HepG2 (cell line): ENCODE measurements at regions not wholly inside any gene's neighbourhood (a gene's known extent, or its start where the extent isn't known, plus 50 kb on each side); places are given as distances from the start of the nearest gene placed in this dataset.

Source experiments
- ATAC-seq: fragments of 200-7000 bp; cut with Tn5 transposase; 3 replicates; pipeline ENCODE4 v1.9.1; 2020; ENCODE audit warnings: mild to moderate bottlenecking, moderate library complexity
- BruUV-seq: library from RNA; stranded (reverse); fragments of 400-500 nt; replicated peaks from 2 replicates; lab custom pipeline; 2021; lab: Mats Ljungman, UMichigan
- CTCF ChIA-PET: fragments of 300-600 bp; formaldehyde crosslinking; extraction: SDS; loops from one replicate; lab custom pipeline; 2021; ENCODE audit warnings: low total read pairs, inconsistent platforms, low intra/inter-chr PET ratio; lab: Yijun Ruan, JAX
- POLR2A ChIA-PET: fragments of 350-600 bp; sonication (Branson Sonifier 250); formaldehyde crosslinking; loops from one replicate; lab custom pipeline; 2020; ENCODE audit warnings: antibody characterized with exemption, inconsistent platforms; lab: Yijun Ruan, JAX
- DNase-seq: peaks from one replicate; pipeline ENCODE4 v3.0.0-alpha.2; 2015; ENCODE audit warnings: low spot score
- FAIRE-seq: peaks from 3 replicates; lab custom pipeline; 2011; peaks lifted over from hg19 to GRCh38; lab: Jason Lieb, UNC
- H2AFZ ChIP-seq: one replicate; pipeline ENCODE4 v1.6.1; 2011; ENCODE audit warnings: low read length, inconsistent platforms
- H3K27ac ChIP-seq: fragments of 300-600 bp; 3 replicates; pipeline ENCODE4 v1.8.0; 2011; ENCODE audit warnings: mixed run types, mild to moderate bottlenecking, mixed read lengths, low read length, inconsistent platforms; ENCODE audit not compliant: insufficient read depth; ENCODE audit errors: extremely low read length
- H3K27me3 ChIP-seq, 2 experiments: fragments of 200-600 bp in 1 of 2; 2 replicates in 1 of 2; 3 replicates in 1 of 2; pipeline versions ENCODE4 v1.6.0 to v1.8.0; 2011; ENCODE audit warnings: low read length in 2 of 2, mild to moderate bottlenecking in 2 of 2, moderate library complexity in 2 of 2, inconsistent platforms in 1 of 2; ENCODE audit not compliant: insufficient read depth in 2 of 2, control insufficient read depth in 1 of 2
- H3K36me3 ChIP-seq, 2 experiments: fragments of 200-600 bp in 1 of 2; replicated peaks in 1 of 2; 2 replicates in 1 of 2; 3 replicates in 1 of 2; pipeline versions ENCODE4 v1.5.1 to v1.8.0; 2011; ENCODE audit warnings: low read length in 2 of 2, inconsistent platforms in 1 of 2; ENCODE audit not compliant: insufficient read depth in 2 of 2, control insufficient read depth in 1 of 2
- H3K4me1 ChIP-seq: 2 replicates; pipeline ENCODE4 v1.5.1; 2012; ENCODE audit warnings: low read length, inconsistent platforms; ENCODE audit not compliant: insufficient read depth
- H3K4me2 ChIP-seq: 2 replicates; pipeline ENCODE4 v1.6.0; 2011; ENCODE audit warnings: low read depth, low read length, inconsistent platforms
- H3K4me3 ChIP-seq, 3 experiments: fragments of 200-600 bp in 1 of 3; sonication (generic), shearing (Covaris generic) in 1 of 3; replicated peaks in 1 of 3; 2 replicates each; pipeline ENCODE4 v1.5.1; 2011 to 2016; ENCODE audit warnings: low read length in 3 of 3, inconsistent platforms in 2 of 3, low read depth in 2 of 3, mild to moderate bottlenecking in 2 of 3, control low read depth in 1 of 3, mixed read lengths in 1 of 3; ENCODE audit not compliant: insufficient read depth in 1 of 3
- H3K79me2 ChIP-seq: one replicate; pipeline ENCODE4 v1.6.1; 2011; ENCODE audit warnings: low read length, inconsistent platforms; ENCODE audit not compliant: insufficient read depth
- H3K9ac ChIP-seq: 2 replicates; pipeline ENCODE4 v1.6.0; 2011; ENCODE audit warnings: mild to moderate bottlenecking, low read depth, low read length, inconsistent platforms; ENCODE audit not compliant: insufficient read depth
- H3K9me3 ChIP-seq: 2 replicates; pipeline ENCODE4 v1.5.1; 2012; ENCODE audit warnings: mild to moderate bottlenecking, low read length
- H4K20me1 ChIP-seq: 2 replicates; pipeline ENCODE4 v1.6.0; 2011; ENCODE audit warnings: inconsistent platforms, mild to moderate bottlenecking, low read length, moderate library complexity; ENCODE audit not compliant: insufficient read depth
- AKAP8 ChIP-seq: sonication (generic); formaldehyde crosslinking; IDR thresholded peaks from 2 replicates; pipeline ENCODE4 v1.5.1; 2020; ENCODE audit warnings: mild to moderate bottlenecking, missing genetic modification reagents
- DMAP1 ChIP-seq: IDR thresholded peaks from 2 replicates; pipeline ENCODE4 v1.6.1; 2016
- RBAK ChIP-seq: sonication (generic); formaldehyde crosslinking; IDR thresholded peaks from 2 replicates; pipeline ENCODE4 v1.5.1; 2020; ENCODE audit warnings: mild to moderate bottlenecking, missing genetic modification reagents
- YY1 ChIP-seq: IDR thresholded peaks from 2 replicates; pipeline ENCODE4 v1.6.1; 2011; ENCODE audit warnings: low read length, low read depth, moderate library complexity, mild to moderate bottlenecking; ENCODE audit not compliant: insufficient read depth, insufficient replicate concordance
- ZFX ChIP-seq: sonication (generic); formaldehyde crosslinking; IDR thresholded peaks from 2 replicates; pipeline ENCODE4 v1.4.0; 2020; ENCODE audit warnings: mild to moderate bottlenecking, low read depth, missing genetic modification reagents, moderate library complexity
- ZNF274 ChIP-seq: sonication (generic); formaldehyde crosslinking; IDR thresholded peaks from 2 replicates; pipeline ENCODE4 v1.5.1; 2020; ENCODE audit warnings: mild to moderate bottlenecking, missing genetic modification reagents
- ZNF567 ChIP-seq: sonication (generic); formaldehyde crosslinking; IDR thresholded peaks from 2 replicates; pipeline ENCODE4 v1.8.1; 2023; ENCODE audit warnings: mild to moderate bottlenecking, missing genetic modification reagents, borderline replicate concordance
- ZNF614 ChIP-seq: IDR thresholded peaks from 2 replicates; pipeline ENCODE4 v1.6.1; 2018; ENCODE audit warnings: missing biosample characterization, missing genetic modification reagents, inconsistent platforms, borderline replicate concordance
- ZNF687 ChIP-seq: sonication (generic); formaldehyde crosslinking; IDR thresholded peaks from 2 replicates; pipeline ENCODE4 v1.5.1; 2020; ENCODE audit warnings: mild to moderate bottlenecking, missing genetic modification reagents, moderate library complexity
- WGBS: methylation state at CpG from one replicate; pipeline ENCODE4 v1.1.6; 2017; ENCODE audit warnings: low lambda C conversion rate; 5-methylcytosine and 5-hydroxymethylcytosine counted together
- in situ Hi-C: cut with HindIII; loops from 2 replicates; pipeline ENCODE4 v1.10.0; 2017; ENCODE audit warnings: low pct_unique_long_range_greater_than_20kb; ENCODE audit not compliant: extremely low pct_ligation_motif_present
- intact Hi-C: fragments of 100-400 bp; cut with micrococcal nuclease; formaldehyde crosslinking; loops from one replicate; pipeline ENCODE4 v1.10.0; 2022; ENCODE audit not compliant: unreplicated experiment
- TF ChIP-seq, protein P1 (sequence below): sonication (generic); formaldehyde crosslinking; IDR thresholded peaks from 2 replicates; pipeline ENCODE4 v1.8.0; 2022; ENCODE audit warnings: mild to moderate bottlenecking, missing genetic modification reagents

- Histone ChIP-seq H3K4me3 (peak overlapping the region; percentile 31 to 64 (median 39); a peak in 5 of 6 replicates), H3K9me3 (no peaks in the 10 kb centered on the region), H3K27ac (no peak overlapping the region), H3K36me3 (no peaks in the 10 kb centered on the region), H3K79me2 (no peaks in the 10 kb centered on the region), H3K9ac (peak overlapping the region; percentile 37; the same call in 1 of the 2 replicates), H4K20me1 (no peaks in the 10 kb centered on the region), H2AFZ (peak overlapping the region; percentile 62), H3K27me3 (peaks cover 0 to 28% of the 10 kb centered on the region in 2 experiments; a peak in 4 of 5 replicates), H3K4me2 (peak overlapping the region; percentile 75), H3K4me1 (no peaks in the 10 kb centered on the region)
- BruUV-seq = no TSS peak
- ChIA-PET POLR2A (no interaction called here), CTCF (interaction anchor here (1.2 to 3.2 kb wide), 2 partner anchors 136 to 154 kb away, joined by 3 to 31 read pairs; no protein-coding TSS in a partner anchor)
- FAIRE-seq (no peak), ATAC-seq (peak; percentile 73), DNase-seq (no peak)
- intact Hi-C loops = no loop called here
- WGBS = 11% methylated on average over 6 of the region's 14 CpGs
- TF ChIP-seq ZFX (CRISPR knock-in tag) (peak; percentile 29; the same call in 1 of the 2 replicates), DMAP1 (CRISPR knock-in tag) (no peak), RBAK (CRISPR knock-in tag) (no peak), ZNF687 (peak; percentile 15; the same call in 1 of the 2 replicates), ZNF274 (CRISPR knock-in tag) (peak; percentile 52; the same call in 1 of the 2 replicates), YY1 (peak; percentile 50), ZNF614 (CRISPR knock-in tag) (no peak), ZNF567 (no peak), AKAP8 (CRISPR knock-in tag) (no peak)
- TF ChIP-seq, protein P1, sequence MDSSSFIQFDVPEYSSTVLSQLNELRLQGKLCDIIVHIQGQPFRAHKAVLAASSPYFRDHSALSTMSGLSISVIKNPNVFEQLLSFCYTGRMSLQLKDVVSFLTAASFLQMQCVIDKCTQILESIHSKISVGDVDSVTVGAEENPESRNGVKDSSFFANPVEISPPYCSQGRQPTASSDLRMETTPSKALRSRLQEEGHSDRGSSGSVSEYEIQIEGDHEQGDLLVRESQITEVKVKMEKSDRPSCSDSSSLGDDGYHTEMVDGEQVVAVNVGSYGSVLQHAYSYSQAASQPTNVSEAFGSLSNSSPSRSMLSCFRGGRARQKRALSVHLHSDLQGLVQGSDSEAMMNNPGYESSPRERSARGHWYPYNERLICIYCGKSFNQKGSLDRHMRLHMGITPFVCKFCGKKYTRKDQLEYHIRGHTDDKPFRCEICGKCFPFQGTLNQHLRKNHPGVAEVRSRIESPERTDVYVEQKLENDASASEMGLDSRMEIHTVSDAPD (CRISPR knock-in tag) = no peak
- in situ Hi-C loops = loop anchor here (5.0 to 10.0 kb wide), 2 partner anchors 143 to 316 kb away; no protein-coding TSS in a partner anchor
These were observed 85.9 kb upstream of the LANCL2 start for GRCh38 chr7:55279080-55279845.
